Colonic mucosa (tissue), 4 donors: ENCODE measurements at regions not wholly inside any gene's neighbourhood (a gene's known extent, or its start where the extent isn't known, plus 50 kb on each side); places are given as distances from the start of the nearest gene placed in this dataset.

Experiments
- DNase-seq: peaks from one replicate; pipeline ENCODE4 v3.0.0-alpha.2; 2020
- H3K27ac ChIP-seq: fragments of 200-600 bp; one replicate; pipeline ENCODE4 v1.8.0; 2021
- H3K27me3 ChIP-seq: fragments of 200-600 bp; one replicate; pipeline ENCODE4 v1.8.0; 2021
- H3K36me3 ChIP-seq: fragments of 200-600 bp; one replicate; pipeline ENCODE4 v1.8.0; 2021
- H3K4me1 ChIP-seq: fragments of 200-600 bp; one replicate; pipeline ENCODE4 v1.8.0; 2021; ENCODE audit warnings: mild to moderate bottlenecking
- H3K4me3 ChIP-seq: fragments of 200-600 bp; one replicate; pipeline ENCODE4 v1.8.0; 2021
- H3K9ac ChIP-seq, 2 donors: one replicate each; pipeline ENCODE4 v1.7.0; 2013; ENCODE audit warnings: control low read depth in 2 of 2, low read depth in 2 of 2, low read length in 2 of 2
- H3K9me3 ChIP-seq: fragments of 200-600 bp; one replicate; pipeline ENCODE4 v1.8.0; 2021
- intact Hi-C: fragments of 100-400 bp; cut with DNase I; formaldehyde crosslinking; loops from one replicate; pipeline ENCODE4 v1.14.1; 2022
- TF ChIP-seq, protein P1 (sequence below): fragments of 200-600 bp; IDR thresholded peaks from one replicate; pipeline ENCODE4 v1.8.0; 2022; ENCODE audit warnings: antibody characterized with exemption, mild to moderate bottlenecking
- donor health status: healthy.
- donor health status: DM: no; HTN: no; CAD: no.
- donor health status: DM: no; HTN: no; CAD: no.

DNA sequence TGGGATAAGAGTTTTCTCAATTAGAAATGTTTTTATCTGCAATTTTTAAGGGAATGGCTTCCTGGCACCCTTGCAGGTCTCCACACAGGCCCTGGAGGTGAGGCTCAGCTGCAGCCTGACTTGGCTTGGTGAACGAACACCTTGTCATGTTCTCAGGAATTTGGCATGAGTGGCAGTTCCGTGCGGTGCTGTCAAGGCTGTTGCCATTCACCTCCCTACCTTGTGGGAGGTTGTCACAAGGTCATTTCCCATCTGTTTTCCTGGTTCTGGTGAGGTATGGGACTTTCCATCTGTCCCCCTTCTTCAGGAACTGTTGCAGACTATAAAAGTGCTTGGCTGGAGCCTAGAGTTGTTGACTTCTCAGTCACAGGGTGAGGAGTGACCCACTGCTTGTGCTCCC is 82.9 kb downstream of the ELOVL4 start:
- no peak for DNase-seq
- TF ChIP-seq, protein P1, sequence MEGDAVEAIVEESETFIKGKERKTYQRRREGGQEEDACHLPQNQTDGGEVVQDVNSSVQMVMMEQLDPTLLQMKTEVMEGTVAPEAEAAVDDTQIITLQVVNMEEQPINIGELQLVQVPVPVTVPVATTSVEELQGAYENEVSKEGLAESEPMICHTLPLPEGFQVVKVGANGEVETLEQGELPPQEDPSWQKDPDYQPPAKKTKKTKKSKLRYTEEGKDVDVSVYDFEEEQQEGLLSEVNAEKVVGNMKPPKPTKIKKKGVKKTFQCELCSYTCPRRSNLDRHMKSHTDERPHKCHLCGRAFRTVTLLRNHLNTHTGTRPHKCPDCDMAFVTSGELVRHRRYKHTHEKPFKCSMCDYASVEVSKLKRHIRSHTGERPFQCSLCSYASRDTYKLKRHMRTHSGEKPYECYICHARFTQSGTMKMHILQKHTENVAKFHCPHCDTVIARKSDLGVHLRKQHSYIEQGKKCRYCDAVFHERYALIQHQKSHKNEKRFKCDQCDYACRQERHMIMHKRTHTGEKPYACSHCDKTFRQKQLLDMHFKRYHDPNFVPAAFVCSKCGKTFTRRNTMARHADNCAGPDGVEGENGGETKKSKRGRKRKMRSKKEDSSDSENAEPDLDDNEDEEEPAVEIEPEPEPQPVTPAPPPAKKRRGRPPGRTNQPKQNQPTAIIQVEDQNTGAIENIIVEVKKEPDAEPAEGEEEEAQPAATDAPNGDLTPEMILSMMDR = no peak
- Histone ChIP-seq H3K4me3 (no peak overlapping the region), H3K9me3 (no peaks in the 10 kb centered on the region), H3K9ac (no peak overlapping the region), H3K27me3 (no peaks in the 10 kb centered on the region), H3K36me3 (no peaks in the 10 kb centered on the region), H3K4me1 (no peaks in the 10 kb centered on the region), H3K27ac (no peak overlapping the region)
- intact Hi-C loops = no loop called here

DNA sequence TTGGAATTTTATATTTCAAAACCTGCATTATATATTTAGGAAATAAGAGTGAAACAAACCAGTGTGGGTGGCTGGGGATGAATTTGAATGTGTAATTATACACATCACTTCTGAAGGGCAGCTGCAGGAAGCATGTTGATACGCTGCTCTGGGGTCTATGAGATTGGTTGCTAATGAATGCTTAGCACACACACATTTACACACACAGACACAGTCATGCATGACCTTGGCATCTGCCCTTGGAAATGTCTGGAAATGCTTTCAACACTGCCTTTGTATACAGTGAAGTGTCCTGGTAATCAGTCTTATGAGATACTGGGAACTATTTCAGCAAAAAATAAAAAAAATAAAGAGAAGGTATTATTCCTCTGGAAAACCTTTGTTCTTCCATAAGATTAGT is 83.4 kb downstream of the ELOVL4 start:
- H3K9ac ChIP-seq = no peak overlapping the region
- H3K4me3 ChIP-seq = no peak overlapping the region
- H3K9me3 ChIP-seq = no peaks in the 10 kb centered on the region
- TF ChIP-seq, protein P1 = no peak
- intact Hi-C loops = no loop called here
- H3K4me1 ChIP-seq = no peaks in the 10 kb centered on the region
- H3K27ac ChIP-seq = no peak overlapping the region
- DNase-seq = no peak
- H3K36me3 ChIP-seq = no peaks in the 10 kb centered on the region
- H3K27me3 ChIP-seq = no peaks in the 10 kb centered on the region

GRCh38 chr6:79863566-79863965 is 83.8 kb downstream of the ELOVL4 start:
- Histone ChIP-seq H3K4me3 (no peak overlapping the region), H3K9me3 (no peaks in the 10 kb centered on the region), H3K4me1 (no peaks in the 10 kb centered on the region), H3K27ac (no peak overlapping the region), H3K27me3 (no peaks in the 10 kb centered on the region), H3K36me3 (no peaks in the 10 kb centered on the region), H3K9ac (no peak overlapping the region)
- intact Hi-C loops = no loop called here
- DNase-seq = no peak
- TF ChIP-seq, protein P1 = no peak

- Histone ChIP-seq H3K27me3 (no peaks in the 10 kb centered on the region), H3K4me1 (no peaks in the 10 kb centered on the region), H3K9ac (no peak overlapping the region), H3K27ac (no peak overlapping the region), H3K4me3 (no peak overlapping the region), H3K9me3 (no peaks in the 10 kb centered on the region), H3K36me3 (no peaks in the 10 kb centered on the region)
- DNase-seq = no peak
- intact Hi-C loops = no loop called here
- TF ChIP-seq, protein P1 = no peak
Observed at GRCh38 chr6:79862711-79863110, 84.6 kb downstream of the ELOVL4 start.

- no peaks in the 10 kb centered on the region for H3K9me3 ChIP-seq
- no peak for DNase-seq
- TF ChIP-seq, protein P1 = no peak
- H3K9ac ChIP-seq = no peak overlapping the region
- H3K4me3 ChIP-seq = no peak overlapping the region
- H3K27me3 ChIP-seq = no peaks in the 10 kb centered on the region
- intact Hi-C loops = no loop called here
- H3K36me3 ChIP-seq = no peaks in the 10 kb centered on the region
- H3K4me1 ChIP-seq = no peaks in the 10 kb centered on the region
- H3K27ac ChIP-seq = no peak overlapping the region
Observed at GRCh38 chr6:79862126-79862525, 85.2 kb downstream of the ELOVL4 start.

DNA sequence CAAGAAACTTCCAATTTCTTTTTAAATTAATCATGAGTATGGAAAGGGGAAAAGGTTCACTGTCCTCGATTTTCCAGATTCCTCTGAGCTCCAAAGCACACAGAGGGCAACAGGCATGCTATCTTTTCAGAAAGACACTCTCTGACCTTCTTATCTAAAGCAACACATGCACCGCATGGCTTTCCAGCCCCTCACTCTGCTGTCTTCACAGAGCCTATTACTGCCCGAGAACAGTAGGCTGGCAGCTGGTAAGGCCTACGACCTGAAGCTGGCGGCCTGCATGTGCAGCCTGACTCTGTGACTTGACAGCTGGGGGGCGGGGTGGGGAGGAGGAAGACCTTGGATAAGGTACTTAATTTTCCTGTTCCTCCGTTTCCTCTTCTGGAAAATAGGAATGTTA is 86.3 kb downstream of the ELOVL4 start:
- intact Hi-C loops = no loop called here
- H3K27me3 ChIP-seq = no peaks in the 10 kb centered on the region
- no peak overlapping the region for H3K4me3 ChIP-seq
- H3K4me1 ChIP-seq = no peaks in the 10 kb centered on the region
- no peak overlapping the region for H3K9ac ChIP-seq
- no peak for DNase-seq
- no peaks in the 10 kb centered on the region for H3K36me3 ChIP-seq
- TF ChIP-seq, protein P1 = no peak
- no peaks in the 10 kb centered on the region for H3K9me3 ChIP-seq
- H3K27ac ChIP-seq = no peak overlapping the region
